ENCODE measurements at regions not wholly inside any gene's neighbourhood (a gene's known extent, or its start where the extent isn't known, plus 50 kb on each side); places are given as distances from the start of the nearest gene placed in this dataset.

DNA sequence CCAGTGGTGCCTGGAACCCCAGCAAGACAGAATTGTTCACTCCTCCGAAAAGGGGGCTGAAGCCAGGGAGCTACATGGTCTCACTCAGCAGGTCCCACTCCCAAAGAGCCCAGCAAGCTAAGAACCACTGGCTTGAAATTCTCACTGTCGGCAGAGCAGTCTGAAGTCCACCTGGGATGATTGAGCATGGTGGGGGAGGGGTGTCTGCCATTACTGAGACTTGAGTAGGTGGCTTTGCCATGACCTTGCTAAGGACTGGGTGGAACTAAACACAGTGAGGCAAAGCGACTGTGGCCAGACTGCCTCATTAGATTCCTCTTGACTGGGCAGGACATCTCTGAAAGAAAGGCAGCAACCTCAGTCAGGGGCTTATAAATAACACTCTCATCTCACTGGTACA is 122.6 kb upstream of the ZC4H2 start:
- TF ChIP-seq, protein P1, sequence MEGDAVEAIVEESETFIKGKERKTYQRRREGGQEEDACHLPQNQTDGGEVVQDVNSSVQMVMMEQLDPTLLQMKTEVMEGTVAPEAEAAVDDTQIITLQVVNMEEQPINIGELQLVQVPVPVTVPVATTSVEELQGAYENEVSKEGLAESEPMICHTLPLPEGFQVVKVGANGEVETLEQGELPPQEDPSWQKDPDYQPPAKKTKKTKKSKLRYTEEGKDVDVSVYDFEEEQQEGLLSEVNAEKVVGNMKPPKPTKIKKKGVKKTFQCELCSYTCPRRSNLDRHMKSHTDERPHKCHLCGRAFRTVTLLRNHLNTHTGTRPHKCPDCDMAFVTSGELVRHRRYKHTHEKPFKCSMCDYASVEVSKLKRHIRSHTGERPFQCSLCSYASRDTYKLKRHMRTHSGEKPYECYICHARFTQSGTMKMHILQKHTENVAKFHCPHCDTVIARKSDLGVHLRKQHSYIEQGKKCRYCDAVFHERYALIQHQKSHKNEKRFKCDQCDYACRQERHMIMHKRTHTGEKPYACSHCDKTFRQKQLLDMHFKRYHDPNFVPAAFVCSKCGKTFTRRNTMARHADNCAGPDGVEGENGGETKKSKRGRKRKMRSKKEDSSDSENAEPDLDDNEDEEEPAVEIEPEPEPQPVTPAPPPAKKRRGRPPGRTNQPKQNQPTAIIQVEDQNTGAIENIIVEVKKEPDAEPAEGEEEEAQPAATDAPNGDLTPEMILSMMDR (IDR thresholded peaks at IDR 0.05): no peak
- TF ChIP-seq POLR2AphosphoS5 (IDR thresholded peaks at IDR 0.05): no peak
- TF ChIP-seq POLR2A (IDR thresholded peaks at IDR 0.05): no peak

Data from breast epithelium (tissue), 3 donors.